ENCODE measurements at regions not wholly inside any gene's neighbourhood (a gene's known extent, or its start where the extent isn't known, plus 50 kb on each side); places are given as distances from the start of the nearest gene placed in this dataset.

DNA sequence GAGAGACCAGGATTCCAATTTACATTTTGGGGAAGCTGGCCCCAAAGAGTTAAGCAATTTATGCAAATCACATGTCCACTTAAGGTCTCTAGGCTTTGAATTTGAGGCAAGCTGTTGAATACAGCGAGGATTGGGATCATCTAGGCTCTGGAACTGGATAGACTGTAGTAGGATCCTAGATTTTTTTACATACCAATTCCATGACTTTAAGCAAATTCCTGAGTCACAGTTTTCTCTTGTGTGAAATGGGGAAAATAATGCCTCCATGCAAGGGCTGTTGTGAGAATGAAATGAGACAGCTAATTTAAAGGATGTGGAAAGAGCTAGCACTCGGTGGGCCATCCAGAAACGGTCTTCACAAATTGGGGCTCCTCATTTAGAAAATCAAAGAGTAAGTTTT is 103.4 kb downstream of the MINAR1 start:
- H3K4me1 ChIP-seq (ENCODE audit: control extremely low read depth in 1 of 4, control insufficient read depth in 4 of 4, insufficient read depth in 4 of 4, low read length in 3 of 4): no peaks in the 10 kb centered on the region
- CTCF ChIA-PET: interaction anchor here (0.9 kb wide), 1 partner anchor 9 kb away, joined by 3 read pairs; no protein-coding TSS in a partner anchor

GRCh38 chr15:79538527-79538926 is 106.4 kb downstream of the MINAR1 start:
- H3K36me3 ChIP-seq (ENCODE audit: control insufficient read depth in 4 of 4, insufficient read depth in 4 of 4, low read length in 3 of 4): no peaks in the 10 kb centered on the region
- 95% methylated on average over 4 of the region's 5 CpGs for WGBS (ENCODE audit: insufficient coverage)
- ChIA-PET CTCF (no interaction called here), POLR2A (no interaction called here)
- no peak overlapping the region for H3K27ac ChIP-seq (ENCODE audit: insufficient read depth in 1 of 2, low read depth in 1 of 2, low read length in 2 of 2, poor library complexity in 1 of 2, severe bottlenecking in 2 of 2)
- H3K4me1 ChIP-seq (ENCODE audit: control extremely low read depth in 1 of 4, control insufficient read depth in 4 of 4, insufficient read depth in 4 of 4, low read length in 3 of 4): no peaks in the 10 kb centered on the region
- H3K27me3 ChIP-seq (replicated peaks in 2 of 5; ENCODE audit: control insufficient read depth in 4 of 5, insufficient read depth in 5 of 5, low read length in 4 of 5): peaks cover 0 to 3% (median 0%) of the 10 kb centered on the region in 5 experiments
- DNase-seq: no peak
- no peak overlapping the region for H3K4me3 ChIP-seq (ENCODE audit: control insufficient read depth in 1 of 7, extremely low read depth in 1 of 7, insufficient read depth in 4 of 7, low read depth in 2 of 7, low read length in 6 of 7)
- no peaks in the 10 kb centered on the region for H3K9me3 ChIP-seq (ENCODE audit: control extremely low read depth in 1 of 5, control insufficient read depth in 4 of 5, insufficient read depth in 2 of 5, low read depth in 1 of 5, low read length in 4 of 5)

More for the DNA sequence above, 103.4 kb downstream of the MINAR1 start:
- DNase-seq: no peak
- Histone ChIP-seq H3K27me3 (replicated peaks in 2 of 5; ENCODE audit: control insufficient read depth in 4 of 5, insufficient read depth in 5 of 5, low read length in 4 of 5) (peaks cover 0 to 5% (median 2%) of the 10 kb centered on the region in 5 experiments), H3K27ac (ENCODE audit: insufficient read depth in 1 of 2, low read depth in 1 of 2, low read length in 2 of 2, poor library complexity in 1 of 2, severe bottlenecking in 2 of 2) (no peak overlapping the region), H3K9me3 (ENCODE audit: control extremely low read depth in 1 of 5, control insufficient read depth in 4 of 5, insufficient read depth in 2 of 5, low read depth in 1 of 5, low read length in 4 of 5) (no peaks in the 10 kb centered on the region), H3K36me3 (ENCODE audit: control insufficient read depth in 4 of 4, insufficient read depth in 4 of 4, low read length in 3 of 4) (no peaks in the 10 kb centered on the region), H3K4me3 (ENCODE audit: control insufficient read depth in 1 of 7, extremely low read depth in 1 of 7, insufficient read depth in 4 of 7, low read depth in 2 of 7, low read length in 6 of 7) (no peak overlapping the region)
- POLR2A ChIA-PET: no interaction called here
- WGBS (ENCODE audit: insufficient coverage): 90% methylated on average over 2 of the region's 3 CpGs

DNA sequence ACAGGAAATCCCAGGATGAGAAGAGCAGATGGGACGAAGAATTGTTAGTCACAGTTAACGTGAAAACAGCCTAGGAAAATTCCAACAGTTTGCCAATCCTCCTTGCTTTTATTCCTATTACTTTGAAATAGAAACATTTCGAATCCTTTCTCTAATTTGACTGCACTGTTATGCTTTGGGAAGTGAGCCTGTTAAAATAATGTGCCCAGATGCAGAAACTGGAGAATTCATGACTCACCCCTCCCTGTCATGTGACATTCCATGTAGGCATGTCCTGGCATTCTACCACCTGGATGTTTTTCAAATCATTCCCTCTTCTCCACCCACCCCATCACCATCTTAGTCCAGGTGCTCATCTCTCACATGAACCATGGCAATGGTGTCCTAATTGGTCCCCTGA is 107.3 kb downstream of the MINAR1 start:
- H3K4me3 ChIP-seq (ENCODE audit: control insufficient read depth in 1 of 7, extremely low read depth in 1 of 7, insufficient read depth in 4 of 7, low read depth in 2 of 7, low read length in 6 of 7): no peak overlapping the region
- peaks cover 0 to 3% (median 0%) of the 10 kb centered on the region in 5 experiments for H3K27me3 ChIP-seq (replicated peaks in 2 of 5; ENCODE audit: control insufficient read depth in 4 of 5, insufficient read depth in 5 of 5, low read length in 4 of 5)
- POLR2A ChIA-PET: no interaction called here
- H3K36me3 ChIP-seq (ENCODE audit: control insufficient read depth in 4 of 4, insufficient read depth in 4 of 4, low read length in 3 of 4): no peaks in the 10 kb centered on the region
- H3K27ac ChIP-seq (ENCODE audit: insufficient read depth in 1 of 2, low read depth in 1 of 2, low read length in 2 of 2, poor library complexity in 1 of 2, severe bottlenecking in 2 of 2): no peak overlapping the region
- no peaks in the 10 kb centered on the region for H3K9me3 ChIP-seq (ENCODE audit: control extremely low read depth in 1 of 5, control insufficient read depth in 4 of 5, insufficient read depth in 2 of 5, low read depth in 1 of 5, low read length in 4 of 5)
- no peak for DNase-seq
- no peaks in the 10 kb centered on the region for H3K4me1 ChIP-seq (ENCODE audit: control extremely low read depth in 1 of 4, control insufficient read depth in 4 of 4, insufficient read depth in 4 of 4, low read length in 3 of 4)
- 100% methylated on average over 2 of the region's 3 CpGs for WGBS (ENCODE audit: insufficient coverage)
- CTCF ChIA-PET: no interaction called here

DNA sequence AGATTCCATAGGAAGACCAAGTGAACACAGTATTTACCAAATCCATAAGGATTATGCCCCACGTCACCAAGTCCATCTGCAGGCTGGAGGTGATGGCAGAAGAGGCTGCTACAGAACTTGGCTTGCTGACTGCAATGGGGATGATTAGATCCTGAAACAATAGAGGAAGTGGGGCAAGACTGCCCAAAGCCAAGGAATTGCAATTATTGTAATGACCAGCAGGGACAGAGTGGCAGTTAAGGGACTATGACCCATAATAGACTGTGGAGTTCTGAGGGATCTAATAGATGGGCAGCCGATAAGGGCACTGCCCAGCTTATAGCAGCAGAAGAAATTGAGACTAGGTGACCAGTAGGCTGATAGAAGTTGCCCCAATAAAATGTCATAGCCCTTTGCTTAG is 108.4 kb downstream of the MINAR1 start:
- peak in 2 of 3 donors; percentile 10 to 11 for DNase-seq
- no peaks in the 10 kb centered on the region for H3K9me3 ChIP-seq (ENCODE audit: control extremely low read depth in 1 of 5, control insufficient read depth in 4 of 5, insufficient read depth in 2 of 5, low read depth in 1 of 5, low read length in 4 of 5)
- no peak overlapping the region for H3K27ac ChIP-seq (ENCODE audit: insufficient read depth in 1 of 2, low read depth in 1 of 2, low read length in 2 of 2, poor library complexity in 1 of 2, severe bottlenecking in 2 of 2)
- CTCF ChIA-PET: no interaction called here
- WGBS (ENCODE audit: insufficient coverage): 100% methylated on average over 2 of the region's 2 CpGs
- H3K27me3 ChIP-seq (replicated peaks in 2 of 5; ENCODE audit: control insufficient read depth in 4 of 5, insufficient read depth in 5 of 5, low read length in 4 of 5): no peaks in the 10 kb centered on the region
- H3K4me1 ChIP-seq (ENCODE audit: control extremely low read depth in 1 of 4, control insufficient read depth in 4 of 4, insufficient read depth in 4 of 4, low read length in 3 of 4): no peaks in the 10 kb centered on the region
- no peak overlapping the region for H3K4me3 ChIP-seq (ENCODE audit: control insufficient read depth in 1 of 7, extremely low read depth in 1 of 7, insufficient read depth in 4 of 7, low read depth in 2 of 7, low read length in 6 of 7)
- POLR2A ChIA-PET: no interaction called here
- H3K36me3 ChIP-seq (ENCODE audit: control insufficient read depth in 4 of 4, insufficient read depth in 4 of 4, low read length in 3 of 4): no peaks in the 10 kb centered on the region

- Histone ChIP-seq H3K9me3 (ENCODE audit: control extremely low read depth in 1 of 5, control insufficient read depth in 4 of 5, insufficient read depth in 2 of 5, low read depth in 1 of 5, low read length in 4 of 5) (no peaks in the 10 kb centered on the region), H3K27ac (ENCODE audit: insufficient read depth in 1 of 2, low read depth in 1 of 2, low read length in 2 of 2, poor library complexity in 1 of 2, severe bottlenecking in 2 of 2) (no peak overlapping the region), H3K4me1 (ENCODE audit: control extremely low read depth in 1 of 4, control insufficient read depth in 4 of 4, insufficient read depth in 4 of 4, low read length in 3 of 4) (no peaks in the 10 kb centered on the region), H3K4me3 (ENCODE audit: control insufficient read depth in 1 of 7, extremely low read depth in 1 of 7, insufficient read depth in 4 of 7, low read depth in 2 of 7, low read length in 6 of 7) (no peak overlapping the region), H3K27me3 (replicated peaks in 2 of 5; ENCODE audit: control insufficient read depth in 4 of 5, insufficient read depth in 5 of 5, low read length in 4 of 5) (no peaks in the 10 kb centered on the region), H3K36me3 (ENCODE audit: control insufficient read depth in 4 of 4, insufficient read depth in 4 of 4, low read length in 3 of 4) (no peaks in the 10 kb centered on the region)
- ChIA-PET CTCF (no interaction called here), POLR2A (no interaction called here)
- 89% methylated on average over 2 of the region's 3 CpGs for WGBS (ENCODE audit: insufficient coverage)
- no peak for DNase-seq
Measured at GRCh38 chr15:79541196-79541595, 109.1 kb downstream of the MINAR1 start.

DNA sequence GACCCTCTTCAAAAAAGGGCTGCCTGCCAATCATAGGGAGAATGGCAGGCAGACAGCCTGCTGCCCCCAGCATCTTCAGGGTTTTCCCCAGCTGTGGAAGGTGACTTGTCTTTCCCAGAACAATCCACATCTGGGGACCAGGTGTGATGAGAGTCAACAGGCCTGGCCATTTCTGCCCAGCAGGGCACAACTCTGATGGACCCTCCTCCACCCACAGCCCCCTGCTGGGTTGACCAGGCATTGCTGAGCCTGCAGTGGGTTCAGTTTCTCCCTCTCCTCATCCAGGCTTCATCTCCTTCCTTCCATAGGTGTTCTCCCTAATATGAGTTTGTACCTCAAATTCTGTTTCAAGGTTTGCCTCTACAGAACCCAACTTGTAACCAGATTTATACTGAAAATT is 111.0 kb downstream of the MINAR1 start:
- Histone ChIP-seq H3K9me3 (ENCODE audit: control extremely low read depth in 1 of 5, control insufficient read depth in 4 of 5, insufficient read depth in 2 of 5, low read depth in 1 of 5, low read length in 4 of 5) (no peaks in the 10 kb centered on the region), H3K27me3 (replicated peaks in 2 of 5; ENCODE audit: control insufficient read depth in 4 of 5, insufficient read depth in 5 of 5, low read length in 4 of 5) (peaks cover 0 to 3% (median 0%) of the 10 kb centered on the region in 5 experiments), H3K4me1 (ENCODE audit: control extremely low read depth in 1 of 4, control insufficient read depth in 4 of 4, insufficient read depth in 4 of 4, low read length in 3 of 4) (no peaks in the 10 kb centered on the region), H3K4me3 (ENCODE audit: control insufficient read depth in 1 of 7, extremely low read depth in 1 of 7, insufficient read depth in 4 of 7, low read depth in 2 of 7, low read length in 6 of 7) (no peak overlapping the region), H3K27ac (ENCODE audit: insufficient read depth in 1 of 2, low read depth in 1 of 2, low read length in 2 of 2, poor library complexity in 1 of 2, severe bottlenecking in 2 of 2) (no peak overlapping the region), H3K36me3 (ENCODE audit: control insufficient read depth in 4 of 4, insufficient read depth in 4 of 4, low read length in 3 of 4) (no peaks in the 10 kb centered on the region)
- ChIA-PET CTCF (no interaction called here), POLR2A (no interaction called here)
- no peak for DNase-seq

DNA sequence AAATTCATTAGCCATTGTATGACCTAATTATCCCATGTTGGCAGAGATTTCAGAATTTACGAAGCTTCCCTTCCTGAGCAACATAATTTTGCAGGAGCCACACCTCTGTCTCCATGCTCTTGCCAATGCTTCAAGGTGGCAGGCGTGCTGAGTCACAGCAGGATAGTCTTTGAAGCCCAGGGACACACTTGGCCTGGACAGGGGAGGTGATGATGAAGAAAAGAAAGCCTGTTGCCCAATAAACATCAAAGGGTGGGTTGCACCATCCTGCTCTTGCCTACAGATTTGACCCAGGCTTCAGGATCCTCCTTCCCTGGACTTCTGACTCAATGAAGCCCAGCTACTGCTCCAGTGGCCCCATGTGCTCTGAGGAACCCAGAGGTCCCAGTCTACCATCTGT is 117.1 kb downstream of the MINAR1 start:
- H3K27me3 ChIP-seq (replicated peaks in 2 of 5; ENCODE audit: control insufficient read depth in 4 of 5, insufficient read depth in 5 of 5, low read length in 4 of 5): peaks cover 0 to 10% (median 3%) of the 10 kb centered on the region in 5 experiments
- CTCF ChIA-PET: no interaction called here
- no peak for DNase-seq
- no peak overlapping the region for H3K4me3 ChIP-seq (ENCODE audit: control insufficient read depth in 1 of 7, extremely low read depth in 1 of 7, insufficient read depth in 4 of 7, low read depth in 2 of 7, low read length in 6 of 7)
- H3K36me3 ChIP-seq (ENCODE audit: control insufficient read depth in 4 of 4, insufficient read depth in 4 of 4, low read length in 3 of 4): no peaks in the 10 kb centered on the region
- 100% methylated on average over 1 of the region's 2 CpGs for WGBS (ENCODE audit: insufficient coverage)
- H3K9me3 ChIP-seq (ENCODE audit: control extremely low read depth in 1 of 5, control insufficient read depth in 4 of 5, insufficient read depth in 2 of 5, low read depth in 1 of 5, low read length in 4 of 5): no peaks in the 10 kb centered on the region
- H3K27ac ChIP-seq (ENCODE audit: insufficient read depth in 1 of 2, low read depth in 1 of 2, low read length in 2 of 2, poor library complexity in 1 of 2, severe bottlenecking in 2 of 2): no peak overlapping the region
- POLR2A ChIA-PET: no interaction called here
- H3K4me1 ChIP-seq (ENCODE audit: control extremely low read depth in 1 of 4, control insufficient read depth in 4 of 4, insufficient read depth in 4 of 4, low read length in 3 of 4): no peaks in the 10 kb centered on the region
